ENCODE measurements at regions not wholly inside any gene's neighbourhood (a gene's known extent, or its start where the extent isn't known, plus 50 kb on each side); places are given as distances from the start of the nearest gene placed in this dataset.

- Histone ChIP-seq H3F3A (ENCODE audit: insufficient read depth, low read length) (no peaks in the 10 kb centered on the region), H3K9me2 (replicated peaks; ENCODE audit: insufficient read depth, low read length) (no peaks in the 10 kb centered on the region), H3K27me3 (replicated peaks; ENCODE audit: insufficient read depth, low read length) (no peaks in the 10 kb centered on the region), H3K36me3 (replicated peaks; ENCODE audit: insufficient read depth, low read length) (no peaks in the 10 kb centered on the region), H3K9me3 (replicated peaks; ENCODE audit: insufficient read depth, low read length) (no peaks in the 10 kb centered on the region), H3K9ac (ENCODE audit: low read length) (no peak overlapping the region), H3K4me2 (ENCODE audit: low read depth, low read length) (no peak overlapping the region), H3K27ac (ENCODE audit: low read length) (no peak overlapping the region), H3K4me3 (ENCODE audit: low read length) (no peak overlapping the region), H4K20me1 (ENCODE audit: insufficient read depth, low read length) (no peaks in the 10 kb centered on the region), H2AFZ (ENCODE audit: low read length) (no peak overlapping the region), H3K79me2 (ENCODE audit: low read length) (no peaks in the 10 kb centered on the region), H3K4me1 (ENCODE audit: low read length) (no peaks in the 10 kb centered on the region)
- DNase-seq = no peak
- TF ChIP-seq EZH2 (optimal IDR thresholded peaks at IDR 0.05; ENCODE audit: low read depth, low read length) (no peak), EZH2phosphoT487 (IDR thresholded peaks at IDR 0.05; ENCODE audit: low read length) (no peak), CTCF (IDR thresholded peaks at IDR 0.05; ENCODE audit: low read length) (no peak)
Observed at GRCh38 chr13:37403776-37404527, 194.6 kb downstream of the POSTN start.

GRCh38 chr13:37401721-37402120, 196.8 kb downstream of the POSTN start:
- no peak overlapping the region for H3K9ac ChIP-seq (ENCODE audit: low read length)
- no peaks in the 10 kb centered on the region for H3F3A ChIP-seq (ENCODE audit: insufficient read depth, low read length)
- no peak overlapping the region for H3K4me2 ChIP-seq (ENCODE audit: low read depth, low read length)
- no peaks in the 10 kb centered on the region for H3K4me1 ChIP-seq (ENCODE audit: low read length)
- TF ChIP-seq CTCF (IDR thresholded peaks at IDR 0.05; ENCODE audit: low read length) (no peak), EZH2phosphoT487 (IDR thresholded peaks at IDR 0.05; ENCODE audit: low read length) (no peak), EZH2 (optimal IDR thresholded peaks at IDR 0.05; ENCODE audit: low read depth, low read length) (no peak)
- no peaks in the 10 kb centered on the region for H4K20me1 ChIP-seq (ENCODE audit: insufficient read depth, low read length)
- H3K9me2 ChIP-seq (replicated peaks; ENCODE audit: insufficient read depth, low read length) = no peaks in the 10 kb centered on the region
- no peaks in the 10 kb centered on the region for H3K27me3 ChIP-seq (replicated peaks; ENCODE audit: insufficient read depth, low read length)
- no peaks in the 10 kb centered on the region for H3K79me2 ChIP-seq (ENCODE audit: low read length)
- H3K9me3 ChIP-seq (replicated peaks; ENCODE audit: insufficient read depth, low read length) = no peaks in the 10 kb centered on the region
- H3K36me3 ChIP-seq (replicated peaks; ENCODE audit: insufficient read depth, low read length) = no peaks in the 10 kb centered on the region
- no peak for DNase-seq
- no peak overlapping the region for H3K4me3 ChIP-seq (ENCODE audit: low read length)
- no peak overlapping the region for H3K27ac ChIP-seq (ENCODE audit: low read length)
- no peak overlapping the region for H2AFZ ChIP-seq (ENCODE audit: low read length)

- Histone ChIP-seq H3F3A (ENCODE audit: insufficient read depth, low read length) (no peaks in the 10 kb centered on the region), H3K9me2 (replicated peaks; ENCODE audit: insufficient read depth, low read length) (no peaks in the 10 kb centered on the region), H3K4me3 (ENCODE audit: low read length) (no peak overlapping the region), H3K4me1 (ENCODE audit: low read length) (no peaks in the 10 kb centered on the region), H3K9me3 (replicated peaks; ENCODE audit: insufficient read depth, low read length) (no peaks in the 10 kb centered on the region), H3K36me3 (replicated peaks; ENCODE audit: insufficient read depth, low read length) (no peaks in the 10 kb centered on the region), H3K4me2 (ENCODE audit: low read depth, low read length) (no peak overlapping the region), H4K20me1 (ENCODE audit: insufficient read depth, low read length) (no peaks in the 10 kb centered on the region), H3K9ac (ENCODE audit: low read length) (no peak overlapping the region), H2AFZ (ENCODE audit: low read length) (no peak overlapping the region), H3K27ac (ENCODE audit: low read length) (no peak overlapping the region), H3K79me2 (ENCODE audit: low read length) (no peaks in the 10 kb centered on the region), H3K27me3 (replicated peaks; ENCODE audit: insufficient read depth, low read length) (no peaks in the 10 kb centered on the region)
- TF ChIP-seq EZH2 (optimal IDR thresholded peaks at IDR 0.05; ENCODE audit: low read depth, low read length) (no peak), CTCF (IDR thresholded peaks at IDR 0.05; ENCODE audit: low read length) (no peak), EZH2phosphoT487 (IDR thresholded peaks at IDR 0.05; ENCODE audit: low read length) (no peak)
- no peak for DNase-seq
Observed at GRCh38 chr13:37397535-37397934, 201.0 kb downstream of the POSTN start.
